Stimulated activated CD4-positive, alpha-beta T cell treated with anti-CD3 and anti-CD28 coated beads, Interleukin-1b, Interleukin-23, amount 100 ng/mL, for 24 hours (primary cell): ENCODE measurements at regions not wholly inside any gene's neighbourhood (a gene's known extent, or its start where the extent isn't known, plus 50 kb on each side); places are given as distances from the start of the nearest gene placed in this dataset.

Experiments
- DNase-seq, 4 experiments: peaks; one replicate each; pipeline ENCODE4 v3.0.0-alpha.2; 2020; ENCODE audit warnings: low read depth in 4 of 4, low spot score in 1 of 4

- DNase-seq: no peak
Observed at GRCh38 chr13:30033681-30034457, 183.5 kb upstream of the UBL3 start.

- DNase-seq: no peak
Observed at GRCh38 chr13:30032263-30032662, 181.8 kb upstream of the UBL3 start.

- no peak for DNase-seq
Observed at GRCh38 chr13:30031488-30031887, 181.1 kb upstream of the UBL3 start.

- DNase-seq: no peak
Observed at GRCh38 chr13:30030141-30030750, 179.8 kb upstream of the UBL3 start.

- DNase-seq: no peak
Observed at GRCh38 chr13:30027569-30028455, 177.4 kb upstream of the UBL3 start.

- no peak for DNase-seq
Observed at GRCh38 chr13:30026909-30027308, 176.5 kb upstream of the UBL3 start.

GRCh38 chr13:30026093-30026492 lies 175.7 kb upstream of the UBL3 start:
- DNase-seq: no peak

GRCh38 chr13:30025351-30025750 lies 174.9 kb upstream of the UBL3 start:
- DNase-seq: no peak

GRCh38 chr13:30024125-30024865 lies 173.9 kb upstream of the UBL3 start:
- no peak for DNase-seq

GRCh38 chr13:30023196-30023895 lies 172.9 kb upstream of the UBL3 start:
- DNase-seq: no peak

GRCh38 chr13:30022796-30023195 lies 172.4 kb upstream of the UBL3 start:
- no peak for DNase-seq

GRCh38 chr13:30022256-30022655 lies 171.8 kb upstream of the UBL3 start:
- no peak for DNase-seq

- no peak for DNase-seq
Observed at GRCh38 chr13:30021611-30022010, 171.2 kb upstream of the UBL3 start.

- no peak for DNase-seq
Observed at GRCh38 chr13:30020726-30021312, 170.4 kb upstream of the UBL3 start.

GRCh38 chr13:30019648-30020626 lies 169.5 kb upstream of the UBL3 start:
- no peak for DNase-seq

GRCh38 chr13:30017880-30018279 lies 167.5 kb upstream of the UBL3 start:
- no peak for DNase-seq

- DNase-seq: no peak
Observed at GRCh38 chr13:30016398-30016797, 166.0 kb upstream of the UBL3 start.

GRCh38 chr13:30009411-30009810 lies 159.0 kb upstream of the UBL3 start:
- no peak for DNase-seq

GRCh38 chr13:30006246-30006645 lies 155.8 kb upstream of the UBL3 start:
- DNase-seq: no peak
